Pancreas (tissue), 10 donors: ENCODE measurements at regions not wholly inside any gene's neighbourhood (a gene's known extent, or its start where the extent isn't known, plus 50 kb on each side); places are given as distances from the start of the nearest gene placed in this dataset.
"Not testable (repeated sequence)": the region's sequence is repeated elsewhere in the genome, so short reads cannot be mapped to it uniquely, and the experiment has no call there.

ENCODE experiments used
- ATAC-seq, 4 donors: fragments of 200-7000 bp; cut with Tn5 transposase; one replicate each; pipeline versions ENCODE4 v1.8.0 to v1.9.1; 2020; ENCODE audit warnings: mild to moderate bottlenecking in 4 of 4, moderate library complexity in 4 of 4
- DNase-seq, 6 donors: peaks; one replicate each; pipeline ENCODE4 v3.0.0-alpha.2; 2020
- FAIRE-seq: peaks from 2 replicates; lab custom pipeline; 2012; peaks lifted over from hg19 to GRCh38; lab: Jason Lieb, UNC
- H3K27ac ChIP-seq, 4 donors: fragments of 200-600 bp; sonication (generic); 1 replicate in 3 of 4; 2 replicates in 1 of 4; pipeline versions ENCODE4 v1.5.0 to v1.8.0; 2020
- H3K27me3 ChIP-seq, 4 donors: fragments of 200-600 bp; one replicate each; pipeline ENCODE4 v1.8.0; 2021
- H3K36me3 ChIP-seq, 3 donors: fragments of 200-600 bp; sonication (generic) in 1 of 3; one replicate each; pipeline versions ENCODE4 v1.5.0 to v1.8.0; 2020 to 2021
- H3K4me1 ChIP-seq, 3 donors: fragments of 200-600 bp; one replicate each; pipeline ENCODE4 v1.8.0; 2021
- H3K4me3 ChIP-seq, 4 donors: fragments of 200-600 bp; sonication (generic) in 2 of 4; one replicate each; pipeline versions ENCODE4 v1.5.0 to v1.8.0; 2020 to 2021
- H3K9me3 ChIP-seq, 4 donors: fragments of 200-600 bp; one replicate each; pipeline ENCODE4 v1.8.0; 2021
- CTCF ChIP-seq, 4 donors: fragments of 200-600 bp; sonication (generic) in 3 of 4; IDR thresholded peaks; one replicate each; pipeline versions ENCODE4 v1.5.0 to v1.8.0; 2021; ENCODE audit warnings: antibody characterized with exemption in 4 of 4
- WGBS, 2 donors: extraction: QIAGEN DNeasy Blood & Tissue Kit; methylation state at CpG; one replicate each; pipeline ENCODE4 v1.1.7; 2013; 5-methylcytosine and 5-hydroxymethylcytosine counted together
- intact Hi-C, 3 donors: fragments of 100-400 bp; cut with DNase I; formaldehyde crosslinking; loops; one replicate each; pipeline versions ENCODE4 v1.11.1 to v1.14.2; 2022
- donor health status: healthy with polysubstance abuse.
- donor health status: DM: no; HTN: no; CAD: no; lungs with moderate emphysema.
- donor health status: DM: no; HTN: no; CAD: no.
- donor health status: control.
- donor health status: control.
- donor health status: Bipolar disorder and iron deficiency.
- donor health status: DM: yes; HTN: yes; CAD: no.
- donor health status: DM: no; HTN: no; CAD: no.
- donor health status: DM: no; HTN: no; CAD: no.
- donor health status: DM: yes; HTN: yes; CAD: no.

- DNase-seq = no peak
- H3K4me3 ChIP-seq = no peak overlapping the region
- H3K27me3 ChIP-seq = no peaks in the 10 kb centered on the region
- H3K4me1 ChIP-seq = peaks cover 0 to 10% (median 4%) of the 10 kb centered on the region in 3 donors
- no peak overlapping the region for H3K27ac ChIP-seq
- 50 to 78% methylated on average over 3 of the region's 3 CpGs for WGBS, 2 donors
- peak; percentile 17 for FAIRE-seq
- no peaks in the 10 kb centered on the region for H3K36me3 ChIP-seq
- no peak for TF ChIP-seq CTCF (IDR thresholded peaks at IDR 0.05)
- no peaks in the 10 kb centered on the region for H3K9me3 ChIP-seq
- intact Hi-C loops = no loop called here
- ATAC-seq = no peak
Observed at GRCh38 chr7:114151777-114152176, 233.0 kb upstream of the PPP1R3A start.

DNA sequence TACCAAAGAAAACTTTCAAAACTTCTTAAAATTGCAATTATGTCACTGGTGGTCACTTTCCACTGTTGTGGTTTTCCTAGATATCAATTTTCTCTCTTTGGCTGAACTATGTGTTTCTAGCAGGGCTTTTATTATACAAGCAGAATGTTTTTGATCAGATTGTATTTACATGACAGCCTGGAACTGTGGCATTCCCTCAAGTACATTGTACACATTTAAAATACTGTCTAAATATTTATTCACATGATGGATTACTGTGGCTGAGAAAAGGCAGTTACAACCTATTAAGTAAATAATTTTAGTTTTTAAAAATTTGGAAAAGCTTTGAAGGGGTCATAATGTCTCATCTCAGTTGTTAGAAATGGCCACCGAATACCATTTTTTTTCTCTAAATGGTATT lies 231.9 kb upstream of the PPP1R3A start:
- H3K27ac ChIP-seq = no peak overlapping the region

GRCh38 chr7:114148779-114149178 lies 230.0 kb upstream of the PPP1R3A start:
- TF ChIP-seq CTCF (IDR thresholded peaks at IDR 0.05) = no peak
- Histone ChIP-seq H3K4me1 (peaks cover 0 to 10% (median 4%) of the 10 kb centered on the region in 3 donors), H3K27ac (no peak overlapping the region), H3K36me3 (no peaks in the 10 kb centered on the region), H3K27me3 (no peaks in the 10 kb centered on the region), H3K4me3 (no peak overlapping the region), H3K9me3 (no peaks in the 10 kb centered on the region)
- no peak for FAIRE-seq
- no peak for DNase-seq
- WGBS, 2 donors = 58 to 65% methylated on average over 3 of the region's 3 CpGs
- ATAC-seq = peak in 2 of 4 donors; percentile 22 to 42
- intact Hi-C loops = no loop called here

More for the DNA sequence above, 231.9 kb upstream of the PPP1R3A start:
- DNase-seq (no peak), ATAC-seq (no peak), FAIRE-seq (no peak)
- Histone ChIP-seq H3K4me1 (peaks cover 0 to 10% (median 4%) of the 10 kb centered on the region in 3 donors), H3K27me3 (no peaks in the 10 kb centered on the region), H3K9me3 (no peaks in the 10 kb centered on the region), H3K36me3 (no peaks in the 10 kb centered on the region), H3K4me3 (no peak overlapping the region)
- no peak for TF ChIP-seq CTCF (IDR thresholded peaks at IDR 0.05)
- intact Hi-C loops = no loop called here
- WGBS, 2 donors = 61 to 66% methylated on average over 1 of the region's 1 CpG

DNA sequence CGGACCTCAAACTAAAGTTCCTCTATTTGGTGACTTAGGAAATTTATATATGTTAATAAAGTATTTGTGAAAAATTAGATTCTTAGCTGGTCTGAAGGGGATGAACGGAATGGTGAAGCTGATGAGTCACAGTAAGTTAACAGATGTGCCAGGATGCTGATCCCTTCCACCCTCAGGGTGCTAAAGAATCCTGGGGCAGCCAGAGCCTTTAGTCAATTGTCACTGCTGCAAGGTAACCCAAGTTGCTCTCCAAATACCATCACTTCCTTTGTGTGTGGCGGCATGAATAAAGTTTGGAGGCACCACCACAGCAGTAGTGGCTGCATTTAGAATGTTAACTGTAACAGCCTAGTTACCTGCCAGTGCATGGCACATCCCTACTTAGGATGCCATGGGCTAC lies 222.6 kb upstream of the PPP1R3A start:
- intact Hi-C loops = no loop called here
- Histone ChIP-seq H3K9me3 (no peaks in the 10 kb centered on the region), H3K4me1 (no peaks in the 10 kb centered on the region), H3K4me3 (no peak overlapping the region), H3K36me3 (no peaks in the 10 kb centered on the region), H3K27ac (no peak overlapping the region), H3K27me3 (no peaks in the 10 kb centered on the region)
- FAIRE-seq = no peak
- no peak for DNase-seq
- ATAC-seq = no peak
- TF ChIP-seq CTCF (IDR thresholded peaks at IDR 0.05) = no peak
- WGBS, 2 donors = 76 to 81% methylated on average over 3 of the region's 3 CpGs

GRCh38 chr7:114140561-114140960 lies 221.8 kb upstream of the PPP1R3A start:
- no peaks in the 10 kb centered on the region for H3K4me1 ChIP-seq
- DNase-seq (no peak), FAIRE-seq (no peak), ATAC-seq (no peak)
- no peak overlapping the region for H3K27ac ChIP-seq
- TF ChIP-seq CTCF (IDR thresholded peaks at IDR 0.05) = no peak
- no peak overlapping the region for H3K4me3 ChIP-seq
- no peaks in the 10 kb centered on the region for H3K36me3 ChIP-seq
- WGBS, 2 donors = 93 to 95% methylated on average over 1 of the region's 1 CpG
- no peaks in the 10 kb centered on the region for H3K9me3 ChIP-seq
- intact Hi-C loops = no loop called here
- no peaks in the 10 kb centered on the region for H3K27me3 ChIP-seq

DNA sequence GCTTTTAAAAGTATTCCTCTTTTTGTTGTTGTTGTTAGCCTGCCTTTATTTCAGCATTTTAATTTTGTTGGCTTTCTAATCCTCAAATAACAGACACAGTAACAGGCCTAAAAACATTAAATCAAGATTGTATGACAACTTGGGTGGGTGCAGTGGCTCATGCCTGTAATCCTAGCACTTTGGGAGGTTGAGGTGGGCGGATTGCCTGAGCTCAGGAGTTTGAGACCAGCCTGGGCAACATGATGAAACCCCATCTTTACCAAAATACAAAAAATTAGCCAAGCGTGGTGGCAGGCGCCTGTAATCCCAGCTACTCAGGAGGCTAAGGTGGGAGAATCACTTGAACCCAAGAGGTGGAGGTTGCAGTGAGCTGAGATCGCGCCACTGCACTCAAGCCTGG lies 220.9 kb upstream of the PPP1R3A start:
- 95 to 97% methylated on average over 5 of the region's 5 CpGs for WGBS, 2 donors
- H3K4me3 ChIP-seq, H3K9me3 ChIP-seq, intact Hi-C loops, DNase-seq, H3K36me3 ChIP-seq, H3K4me1 ChIP-seq, FAIRE-seq, H3K27me3 ChIP-seq, ATAC-seq, H3K27ac ChIP-seq: not testable (repeated sequence)
